HG03460 (cell line): ENCODE measurements at regions not wholly inside any gene's neighbourhood (a gene's known extent, or its start where the extent isn't known, plus 50 kb on each side); places are given as distances from the start of the nearest gene placed in this dataset.

Experiments used
- ATAC-seq: cut with Tn5 transposase; IDR thresholded peaks from one replicate; pipeline ENCODE4 v1.9.1; 2021; ENCODE audit not compliant: unreplicated experiment

GRCh38 chr5:34480810-34481528, 175.2 kb upstream of the RAI14 start:
- ATAC-seq, result no peak

DNA sequence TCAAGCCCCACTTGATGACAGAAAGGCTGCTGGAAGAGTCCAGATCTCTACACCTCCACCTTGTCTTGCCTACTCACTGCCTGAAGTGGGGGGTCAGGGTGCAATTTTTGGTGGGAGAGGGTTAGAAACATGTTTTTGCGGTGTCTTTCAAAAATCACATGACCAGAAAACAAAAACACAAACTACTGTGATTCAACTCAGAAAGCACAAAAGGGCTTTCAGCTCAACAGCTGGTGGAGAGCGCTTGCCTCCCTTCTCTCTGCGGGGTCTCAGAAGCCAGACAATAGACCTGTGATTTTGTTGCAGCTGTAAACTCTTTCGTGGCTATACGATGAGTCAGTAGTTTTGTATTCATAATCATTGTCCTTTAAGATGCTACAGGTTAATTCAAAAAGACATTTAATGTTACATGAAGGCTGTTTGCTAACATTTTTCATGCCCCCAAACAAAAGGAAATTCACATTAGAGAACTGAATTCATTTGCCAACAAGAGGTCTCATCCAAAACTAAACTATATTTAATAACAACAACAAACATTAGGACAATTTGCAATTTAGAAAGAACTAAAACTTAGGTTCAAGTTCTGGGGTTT, 172.6 kb upstream of the RAI14 start:
- ATAC-seq, result no peak

DNA sequence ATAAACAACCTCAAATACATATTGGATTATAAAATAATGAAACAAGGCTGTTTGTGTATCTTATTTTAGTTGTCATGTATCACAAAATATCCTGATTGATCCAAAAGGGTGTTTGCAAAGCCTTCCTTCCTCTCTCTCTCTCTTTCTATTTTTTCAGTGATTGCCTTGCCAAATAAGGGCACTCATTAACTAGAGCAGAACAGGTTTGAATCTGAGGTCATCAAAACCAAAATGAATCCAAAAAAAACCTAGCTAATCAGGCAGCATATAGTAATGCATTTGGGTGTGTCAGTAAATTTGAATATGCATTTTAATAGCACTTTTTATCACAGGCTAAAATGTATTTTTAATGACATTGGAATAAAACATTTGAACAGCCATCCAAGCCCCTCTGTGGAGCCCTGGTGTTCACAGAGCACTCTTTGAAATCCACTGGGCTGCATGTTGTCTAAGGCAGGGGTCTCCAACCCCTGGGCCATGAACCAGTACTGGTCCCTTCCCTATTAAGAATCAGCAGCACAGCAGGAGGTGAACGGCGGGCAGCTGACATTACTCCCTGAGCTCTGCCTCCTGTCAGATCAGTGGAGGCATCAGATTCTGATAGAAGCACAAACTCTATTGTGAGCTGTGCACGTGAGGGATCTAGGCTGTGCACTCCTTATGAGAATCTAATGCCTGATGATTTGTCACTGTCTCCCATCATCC, 171.8 kb upstream of the RAI14 start:
- ATAC-seq, result no peak

GRCh38 chr5:34485768-34486030, 170.4 kb upstream of the RAI14 start:
- ATAC-seq, result no peak

- no peak for ATAC-seq
These were observed 169.8 kb upstream of the RAI14 start for GRCh38 chr5:34486160-34486848.

DNA sequence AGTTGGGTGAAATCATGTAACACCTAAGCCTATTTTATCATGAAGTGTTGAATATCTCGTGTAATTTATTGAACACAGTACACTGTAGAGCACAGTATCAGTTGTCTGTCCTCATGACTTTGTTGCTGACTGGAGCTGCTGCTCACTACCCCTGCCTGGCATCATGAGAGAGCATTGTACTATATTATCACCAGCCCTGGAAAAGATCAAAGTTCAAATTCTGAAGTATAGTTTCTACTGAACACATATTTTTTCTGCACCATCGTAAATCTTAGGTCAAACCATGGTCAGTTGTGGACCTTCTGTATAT, 169.3 kb upstream of the RAI14 start:
- no peak for ATAC-seq

DNA sequence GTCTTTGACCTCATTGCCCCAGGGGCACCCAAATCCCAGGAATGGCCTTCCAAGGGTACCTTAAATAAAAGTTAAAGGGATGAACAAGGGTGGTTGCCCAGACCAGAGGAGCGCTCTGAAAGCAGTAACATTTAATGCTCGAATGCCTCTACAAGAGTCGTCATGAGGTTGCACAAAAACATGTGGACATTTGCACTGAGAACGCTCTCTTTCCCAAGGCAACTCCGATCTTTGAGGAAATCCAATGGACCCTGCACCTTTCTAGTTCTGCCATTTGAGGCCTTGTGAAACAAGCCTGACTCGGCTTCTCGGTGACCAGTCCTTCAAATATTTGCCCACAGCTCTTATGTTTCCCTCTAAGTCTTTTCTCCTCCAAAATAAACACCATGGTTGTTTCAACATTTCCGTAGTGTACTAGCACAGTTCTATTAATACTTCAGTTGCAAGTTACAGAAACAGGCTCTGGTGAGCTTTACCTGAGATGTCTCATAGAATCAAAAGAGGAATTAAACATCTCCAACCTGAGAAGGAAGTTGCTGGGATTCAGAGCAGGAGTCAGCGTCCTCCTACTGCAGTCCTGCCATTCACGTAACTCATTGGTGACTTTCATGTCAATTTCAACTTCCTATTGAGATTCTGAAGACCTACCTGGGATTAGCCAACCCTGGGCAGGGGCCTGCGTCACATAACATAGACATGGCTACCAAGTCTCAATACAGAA, 168.8 kb upstream of the RAI14 start:
- ATAC-seq, result no peak

DNA sequence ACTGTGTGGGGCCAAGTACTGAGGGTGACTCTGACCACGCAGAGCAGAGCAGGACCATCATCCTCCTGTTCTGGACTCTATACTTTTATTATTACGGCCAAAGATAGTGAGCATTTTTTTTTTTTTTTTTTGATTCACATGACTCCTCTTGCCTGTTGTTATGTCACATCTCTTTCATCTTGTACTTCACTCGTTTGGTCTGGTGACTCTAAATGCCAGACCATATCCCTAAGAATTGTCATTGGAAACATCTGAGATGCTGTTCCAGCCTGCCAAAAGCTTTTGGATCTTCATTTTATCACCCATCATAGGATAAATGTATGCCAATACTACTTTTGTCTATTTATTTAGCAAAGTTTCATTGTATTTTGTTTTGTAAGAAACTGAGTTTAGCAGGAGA, 168.2 kb upstream of the RAI14 start:
- ATAC-seq, result no peak

DNA sequence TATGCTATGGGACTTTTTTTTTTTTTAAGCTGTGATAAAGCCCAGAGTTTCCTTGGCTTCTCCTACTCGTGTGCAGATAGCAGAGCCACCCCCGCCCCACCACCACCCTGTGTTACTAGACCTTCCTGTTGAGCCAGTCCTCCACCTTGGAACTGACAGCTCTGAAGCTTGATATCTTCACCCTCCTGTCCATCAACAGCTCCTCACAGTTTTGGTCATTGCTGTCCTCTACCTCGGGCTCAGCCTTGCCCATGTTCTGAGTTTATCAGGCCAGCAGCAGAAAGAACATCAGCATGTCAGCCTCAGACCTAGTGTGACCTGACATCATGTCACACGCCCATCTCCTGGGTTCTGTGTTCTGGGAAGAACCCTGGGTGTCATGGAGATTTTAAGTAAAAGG, 167.1 kb upstream of the RAI14 start:
- ATAC-seq, result no peak

DNA sequence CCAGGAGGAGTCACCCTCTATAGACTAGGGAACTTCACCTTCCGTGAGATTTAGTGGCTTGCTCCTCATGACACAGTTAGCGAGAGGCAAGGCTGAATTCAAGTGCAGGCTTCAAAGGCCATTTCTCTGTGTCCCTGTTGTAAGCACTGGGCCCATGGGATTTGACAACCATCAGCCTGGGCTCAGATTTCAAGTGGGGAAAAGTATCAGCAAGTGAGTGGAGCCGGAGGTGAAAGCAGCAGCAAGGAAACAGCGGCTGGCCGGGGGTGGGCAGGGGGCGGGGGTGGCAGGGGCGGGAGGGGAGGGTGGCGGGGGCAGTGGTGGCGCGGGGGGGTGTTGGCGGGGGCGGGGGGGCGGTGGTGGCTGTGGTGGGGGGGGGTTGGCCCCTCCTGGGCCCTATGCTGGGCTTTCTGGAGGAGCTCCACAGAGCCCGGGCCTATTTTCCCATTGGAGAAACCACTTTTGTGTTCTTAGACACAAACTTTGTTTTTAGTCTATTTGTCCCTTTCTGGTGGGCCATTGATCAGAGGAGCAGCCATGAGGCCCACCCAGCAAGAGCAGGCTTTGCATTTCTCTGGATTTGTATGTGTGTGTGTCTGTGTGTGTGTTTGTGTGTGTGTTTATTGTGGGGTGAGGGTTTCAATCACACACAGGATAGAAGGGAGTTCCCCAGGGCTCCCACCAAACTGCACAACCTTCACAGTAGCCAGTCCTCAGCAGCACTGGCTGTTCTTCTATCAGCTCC, 165.4 kb upstream of the RAI14 start:
- ATAC-seq, result no peak

DNA sequence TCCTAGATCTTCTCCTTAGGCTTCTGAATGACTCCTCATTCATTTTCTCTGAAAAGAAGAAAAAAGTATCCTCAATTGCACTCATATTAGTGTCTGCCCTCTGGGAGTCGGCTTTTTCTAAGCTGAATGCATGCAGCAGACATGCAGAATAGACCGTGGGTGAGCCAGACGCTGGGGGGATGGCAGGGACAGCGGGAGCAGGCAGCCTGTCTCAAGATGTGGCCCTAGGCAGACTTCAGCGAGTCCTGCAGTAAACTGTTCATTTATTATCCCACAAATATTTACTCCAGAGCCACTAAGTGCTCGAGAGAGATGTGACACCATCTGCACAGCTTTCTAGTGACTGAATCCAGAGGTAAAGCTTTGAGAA, 164.9 kb upstream of the RAI14 start:
- ATAC-seq, result no peak

- ATAC-seq, result no peak
These were observed 161.9 kb upstream of the RAI14 start for GRCh38 chr5:34494111-34494755.

GRCh38 chr5:34495178-34495577, 160.9 kb upstream of the RAI14 start:
- ATAC-seq, result no peak

DNA sequence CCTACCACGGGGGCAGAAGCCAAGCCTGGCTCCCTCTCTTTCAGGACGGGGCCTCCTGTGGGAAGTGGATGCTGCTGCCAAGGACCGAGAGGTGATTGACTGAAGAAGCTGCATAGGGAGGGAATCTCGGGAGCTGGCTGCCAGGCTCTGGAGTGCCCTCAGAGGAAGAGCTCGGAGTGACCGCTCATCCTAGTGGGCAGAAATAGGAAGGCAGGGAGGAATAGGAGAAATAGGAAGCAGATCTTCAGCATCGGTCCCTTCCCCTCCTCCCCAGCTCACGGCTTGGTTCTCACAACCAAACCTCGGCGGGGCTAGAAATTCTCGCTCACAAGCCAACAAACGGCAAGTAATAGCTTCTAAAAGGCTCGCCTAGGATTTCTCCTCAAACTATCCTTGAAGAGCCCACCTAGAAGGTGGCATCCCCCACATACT, 159.9 kb upstream of the RAI14 start:
- ATAC-seq, result no peak

- ATAC-seq, result no peak
These were observed 159.2 kb upstream of the RAI14 start for GRCh38 chr5:34496701-34497469.

- ATAC-seq, result no peak
These were observed 158.7 kb upstream of the RAI14 start for GRCh38 chr5:34497470-34497808.

DNA sequence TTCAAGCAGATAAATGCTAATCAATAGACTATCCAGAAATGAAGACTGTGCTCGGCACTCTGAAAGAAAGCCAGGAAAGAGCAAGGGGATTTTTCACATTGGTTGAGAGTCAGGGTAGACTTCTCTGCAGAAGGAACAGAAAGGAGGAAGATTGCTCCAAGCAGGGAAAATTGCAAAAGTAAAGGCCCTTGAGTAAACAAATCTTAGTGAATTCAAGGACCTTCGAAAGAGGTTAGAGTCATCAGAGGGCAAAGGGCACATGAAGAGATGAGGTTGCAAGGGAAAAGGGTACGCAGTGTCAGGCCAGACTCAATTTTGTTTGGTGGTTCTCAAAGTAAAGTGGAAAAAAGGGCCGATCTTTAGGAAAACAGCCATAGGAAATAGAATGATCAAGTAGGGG, 157.6 kb upstream of the RAI14 start:
- ATAC-seq, result no peak

GRCh38 chr5:34499001-34499734, 157.0 kb upstream of the RAI14 start:
- ATAC-seq, result peak; percentile 87

- ATAC-seq, result no peak
These were observed 155.8 kb upstream of the RAI14 start for GRCh38 chr5:34500236-34500847.
